ENCODE measurements at regions not wholly inside any gene's neighbourhood (a gene's known extent, or its start where the extent isn't known, plus 50 kb on each side); places are given as distances from the start of the nearest gene placed in this dataset.

GRCh38 chr4:136680761-136681160 is 851.5 kb downstream of the PCDH18 start:
- Histone ChIP-seq H3K4me3 (ENCODE audit: low read depth, low read length) (no peak overlapping the region), H3K79me2 (no peaks in the 10 kb centered on the region), H2AFZ (no peak overlapping the region), H3K27ac (no peak overlapping the region), H3K36me3 (ENCODE audit: control insufficient read depth, insufficient read depth, low read length) (no peaks in the 10 kb centered on the region), H3K4me1 (no peaks in the 10 kb centered on the region), H3K27me3 (ENCODE audit: control insufficient read depth, insufficient read depth, low read length) (no peaks in the 10 kb centered on the region), H3K9me3 (ENCODE audit: control insufficient read depth, low read length) (no peaks in the 10 kb centered on the region), H3K9ac (no peak overlapping the region), H3K4me2 (ENCODE audit: low read length) (no peak overlapping the region)
- TF ChIP-seq CTCF (IDR thresholded peaks at IDR 0.05): no peak

GRCh38 chr4:136680271-136680670 is 852.0 kb downstream of the PCDH18 start:
- no peak overlapping the region for H3K4me3 ChIP-seq (ENCODE audit: low read depth, low read length)

GRCh38 chr4:136670265-136670664 is 862.0 kb downstream of the PCDH18 start:
- H3K27me3 ChIP-seq (ENCODE audit: control insufficient read depth, insufficient read depth, low read length): no peaks in the 10 kb centered on the region
- no peak overlapping the region for H3K4me2 ChIP-seq (ENCODE audit: low read length)
- no peak overlapping the region for H3K27ac ChIP-seq
- no peaks in the 10 kb centered on the region for H3K4me1 ChIP-seq
- no peaks in the 10 kb centered on the region for H3K9me3 ChIP-seq (ENCODE audit: control insufficient read depth, low read length)
- no peak overlapping the region for H3K4me3 ChIP-seq (ENCODE audit: low read depth, low read length)
- no peak for TF ChIP-seq CTCF (IDR thresholded peaks at IDR 0.05)
- H3K9ac ChIP-seq: no peak overlapping the region
- no peaks in the 10 kb centered on the region for H3K79me2 ChIP-seq
- H3K36me3 ChIP-seq (ENCODE audit: control insufficient read depth, insufficient read depth, low read length): no peaks in the 10 kb centered on the region
- H2AFZ ChIP-seq: no peak overlapping the region

More at GRCh38 chr4:136680271-136680670, 852.0 kb downstream of the PCDH18 start:
- no peaks in the 10 kb centered on the region for H3K27me3 ChIP-seq (ENCODE audit: control insufficient read depth, insufficient read depth, low read length)
- no peaks in the 10 kb centered on the region for H3K9me3 ChIP-seq (ENCODE audit: control insufficient read depth, low read length)
- no peak overlapping the region for H2AFZ ChIP-seq
- H3K36me3 ChIP-seq (ENCODE audit: control insufficient read depth, insufficient read depth, low read length): no peaks in the 10 kb centered on the region
- no peaks in the 10 kb centered on the region for H3K79me2 ChIP-seq
- no peak for TF ChIP-seq CTCF (IDR thresholded peaks at IDR 0.05)
- H3K9ac ChIP-seq: no peak overlapping the region
- no peak overlapping the region for H3K27ac ChIP-seq
- H3K4me1 ChIP-seq: no peaks in the 10 kb centered on the region
- H3K4me2 ChIP-seq (ENCODE audit: low read length): no peak overlapping the region

- H3K4me3 ChIP-seq (ENCODE audit: low read depth, low read length): no peak overlapping the region
- no peaks in the 10 kb centered on the region for H3K79me2 ChIP-seq
- H3K9me3 ChIP-seq (ENCODE audit: control insufficient read depth, low read length): peaks cover 6% of the 10 kb centered on the region
- H3K9ac ChIP-seq: no peak overlapping the region
- no peaks in the 10 kb centered on the region for H3K4me1 ChIP-seq
- H3K27me3 ChIP-seq (ENCODE audit: control insufficient read depth, insufficient read depth, low read length): no peaks in the 10 kb centered on the region
- no peak overlapping the region for H3K27ac ChIP-seq
- no peak overlapping the region for H2AFZ ChIP-seq
- H3K4me2 ChIP-seq (ENCODE audit: low read length): no peak overlapping the region
- H3K36me3 ChIP-seq (ENCODE audit: control insufficient read depth, insufficient read depth, low read length): no peaks in the 10 kb centered on the region
- no peak for TF ChIP-seq CTCF (IDR thresholded peaks at IDR 0.05)
Measured at GRCh38 chr4:136664988-136665387, 867.3 kb downstream of the PCDH18 start.

- no peaks in the 10 kb centered on the region for H3K4me1 ChIP-seq
- no peak overlapping the region for H3K27ac ChIP-seq
- no peaks in the 10 kb centered on the region for H3K27me3 ChIP-seq (ENCODE audit: control insufficient read depth, insufficient read depth, low read length)
- H3K4me3 ChIP-seq (ENCODE audit: low read depth, low read length): no peak overlapping the region
- H3K36me3 ChIP-seq (ENCODE audit: control insufficient read depth, insufficient read depth, low read length): no peaks in the 10 kb centered on the region
- no peak overlapping the region for H3K9ac ChIP-seq
- no peak overlapping the region for H2AFZ ChIP-seq
- peaks cover 6% of the 10 kb centered on the region for H3K9me3 ChIP-seq (ENCODE audit: control insufficient read depth, low read length)
- no peaks in the 10 kb centered on the region for H3K79me2 ChIP-seq
- H3K4me2 ChIP-seq (ENCODE audit: low read length): no peak overlapping the region
- no peak for TF ChIP-seq CTCF (IDR thresholded peaks at IDR 0.05)
Measured at GRCh38 chr4:136662539-136662938, 869.8 kb downstream of the PCDH18 start.

Measured in parathyroid adenoma (tissue), 2 donors.